Fibroblast of the aortic adventitia (primary cell): ENCODE measurements at regions not wholly inside any gene's neighbourhood (a gene's known extent, or its start where the extent isn't known, plus 50 kb on each side); places are given as distances from the start of the nearest gene placed in this dataset.
A peak's percentile ranks its signal among the peaks of the same experiment; 100 is the strongest.

Source experiments
- DNase-seq: peaks from one replicate; pipeline ENCODE4 v3.0.0-alpha.2; 2010; ENCODE audit warnings: low read depth
- H3K4me3 ChIP-seq: 2 replicates; pipeline ENCODE4 v1.5.1; 2011; ENCODE audit warnings: low read depth, mild to moderate bottlenecking, control low read depth, low read length, moderate library complexity
- CTCF ChIP-seq: IDR thresholded peaks from 2 replicates; pipeline ENCODE4 v1.5.1; 2011; ENCODE audit warnings: mild to moderate bottlenecking, low read length, control low read depth, inconsistent platforms; ENCODE audit not compliant: insufficient read depth

- no peak for DNase-seq
- no peak overlapping the region for H3K4me3 ChIP-seq
- TF ChIP-seq CTCF = no peak
Observed at GRCh38 chr20:50251383-50251748, 60.7 kb downstream of the CEBPB start.

- TF ChIP-seq CTCF = no peak
- DNase-seq = peak; percentile 67
- no peak overlapping the region for H3K4me3 ChIP-seq
Observed at GRCh38 chr20:50251992-50252511, 61.4 kb downstream of the CEBPB start.

GRCh38 chr20:50252701-50253100 lies 62.1 kb downstream of the CEBPB start:
- no peak overlapping the region for H3K4me3 ChIP-seq
- TF ChIP-seq CTCF = no peak
- DNase-seq = no peak

GRCh38 chr20:50253101-50253500 lies 62.5 kb downstream of the CEBPB start:
- no peak overlapping the region for H3K4me3 ChIP-seq
- DNase-seq = no peak
- TF ChIP-seq CTCF = no peak

GRCh38 chr20:50254466-50255079 lies 63.9 kb downstream of the CEBPB start:
- no peak overlapping the region for H3K4me3 ChIP-seq
- TF ChIP-seq CTCF = no peak
- no peak for DNase-seq

- H3K4me3 ChIP-seq = no peak overlapping the region
- no peak for TF ChIP-seq CTCF
- DNase-seq = no peak
Observed at GRCh38 chr20:50256577-50256976, 65.9 kb downstream of the CEBPB start.

- DNase-seq = no peak
- no peak for TF ChIP-seq CTCF
- H3K4me3 ChIP-seq = no peak overlapping the region
Observed at GRCh38 chr20:50257860-50258259, 67.2 kb downstream of the CEBPB start.
